Upper lobe of left lung (tissue), 4 donors: ENCODE measurements at regions not wholly inside any gene's neighbourhood (a gene's known extent, or its start where the extent isn't known, plus 50 kb on each side); places are given as distances from the start of the nearest gene placed in this dataset.

Experiments
- CTCF ChIP-seq, 6 experiments: fragments of 450-650 bp in 4 of 6; fragments of 200-600 bp in 2 of 6; sonication (generic) in 2 of 6; IDR thresholded peaks; one replicate each; pipeline ENCODE4 v1.5.1; 2016 to 2019; ENCODE audit warnings: antibody characterized with exemption in 6 of 6
- EP300 ChIP-seq, 4 donors: sonication (generic); formaldehyde crosslinking; IDR thresholded peaks; one replicate each; pipeline ENCODE4 v1.5.1; 2017; ENCODE audit warnings: antibody characterized with exemption in 4 of 4, control low read depth in 2 of 4

DNA sequence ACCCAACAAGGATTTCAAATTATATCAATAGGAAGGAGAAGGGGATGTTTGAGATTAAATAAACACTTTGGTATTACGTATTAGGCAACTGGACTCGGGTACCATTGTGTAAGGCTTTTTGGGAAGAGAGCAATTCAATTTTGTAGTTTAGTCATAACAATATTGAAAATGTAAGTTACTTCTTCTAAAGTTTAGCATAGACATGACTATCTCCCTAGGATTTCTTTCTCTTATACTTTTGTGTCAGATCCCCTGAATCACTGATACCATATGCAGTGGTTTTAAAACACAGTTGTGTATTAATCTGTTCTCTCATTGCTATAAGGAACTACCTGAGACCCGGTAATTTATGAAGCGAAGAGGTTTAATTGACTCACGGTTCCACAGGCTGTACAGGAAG, 123.8 kb upstream of the FAM9C start:
- TF ChIP-seq CTCF (IDR thresholded peaks at IDR 0.05), result no peak
- TF ChIP-seq EP300 (IDR thresholded peaks at IDR 0.05), result no peak
